HFF-Myc (cell line): ENCODE measurements at regions not wholly inside any gene's neighbourhood (a gene's known extent, or its start where the extent isn't known, plus 50 kb on each side); places are given as distances from the start of the nearest gene placed in this dataset.

Experiments
- DNase-seq: peaks from one replicate; pipeline ENCODE4 v3.0.0-alpha.2; 2011; ENCODE audit warnings: low read depth; ENCODE audit errors: extremely low read depth
- H3K4me3 ChIP-seq: replicated peaks from 2 replicates; pipeline ENCODE4 v1.5.1; 2011; ENCODE audit warnings: low read depth, mild to moderate bottlenecking, control low read depth, low read length
- TF ChIP-seq, protein P1 (sequence below): IDR thresholded peaks from 2 replicates; pipeline ENCODE4 v1.5.1; 2012; ENCODE audit warnings: mild to moderate bottlenecking, low read depth, low read length, control low read depth; ENCODE audit errors: missing control alignments

DNA sequence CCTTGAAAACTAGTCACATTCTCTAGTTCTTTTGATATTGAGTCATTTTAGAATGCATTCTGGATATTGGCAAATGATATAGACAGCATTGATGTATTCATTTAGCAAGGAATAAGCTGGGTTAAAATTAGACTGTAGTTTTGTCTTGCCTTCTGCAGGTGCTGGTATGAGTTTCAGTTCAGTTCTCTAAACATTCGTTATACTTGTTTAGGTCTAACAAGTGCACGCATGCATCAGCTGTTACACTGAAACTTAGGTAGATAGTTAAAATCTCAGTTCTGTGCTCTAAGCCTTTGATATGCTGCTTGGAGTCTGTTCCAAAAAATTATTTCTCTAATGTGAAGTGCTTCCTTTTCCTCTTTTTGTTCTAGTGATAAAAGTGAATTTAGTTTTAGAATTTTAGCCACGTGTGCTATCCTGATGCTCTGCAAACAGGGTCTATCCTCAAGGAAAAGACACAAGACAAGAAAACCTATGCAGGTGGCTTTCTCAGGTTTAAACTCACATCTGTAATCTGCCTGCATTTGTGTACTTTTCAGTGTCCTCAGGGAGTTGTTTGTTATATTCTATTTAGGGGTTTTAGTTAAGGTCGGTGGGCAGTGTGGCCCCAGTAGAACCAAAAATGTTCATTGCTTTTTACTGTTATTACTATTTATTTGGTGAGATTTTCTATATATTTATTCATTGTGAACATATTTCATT lies 409.0 kb downstream of the CDC14C start:
- H3K4me3 ChIP-seq = no peak overlapping the region
- TF ChIP-seq, protein P1, sequence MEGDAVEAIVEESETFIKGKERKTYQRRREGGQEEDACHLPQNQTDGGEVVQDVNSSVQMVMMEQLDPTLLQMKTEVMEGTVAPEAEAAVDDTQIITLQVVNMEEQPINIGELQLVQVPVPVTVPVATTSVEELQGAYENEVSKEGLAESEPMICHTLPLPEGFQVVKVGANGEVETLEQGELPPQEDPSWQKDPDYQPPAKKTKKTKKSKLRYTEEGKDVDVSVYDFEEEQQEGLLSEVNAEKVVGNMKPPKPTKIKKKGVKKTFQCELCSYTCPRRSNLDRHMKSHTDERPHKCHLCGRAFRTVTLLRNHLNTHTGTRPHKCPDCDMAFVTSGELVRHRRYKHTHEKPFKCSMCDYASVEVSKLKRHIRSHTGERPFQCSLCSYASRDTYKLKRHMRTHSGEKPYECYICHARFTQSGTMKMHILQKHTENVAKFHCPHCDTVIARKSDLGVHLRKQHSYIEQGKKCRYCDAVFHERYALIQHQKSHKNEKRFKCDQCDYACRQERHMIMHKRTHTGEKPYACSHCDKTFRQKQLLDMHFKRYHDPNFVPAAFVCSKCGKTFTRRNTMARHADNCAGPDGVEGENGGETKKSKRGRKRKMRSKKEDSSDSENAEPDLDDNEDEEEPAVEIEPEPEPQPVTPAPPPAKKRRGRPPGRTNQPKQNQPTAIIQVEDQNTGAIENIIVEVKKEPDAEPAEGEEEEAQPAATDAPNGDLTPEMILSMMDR = no peak
- DNase-seq = no peak

DNA sequence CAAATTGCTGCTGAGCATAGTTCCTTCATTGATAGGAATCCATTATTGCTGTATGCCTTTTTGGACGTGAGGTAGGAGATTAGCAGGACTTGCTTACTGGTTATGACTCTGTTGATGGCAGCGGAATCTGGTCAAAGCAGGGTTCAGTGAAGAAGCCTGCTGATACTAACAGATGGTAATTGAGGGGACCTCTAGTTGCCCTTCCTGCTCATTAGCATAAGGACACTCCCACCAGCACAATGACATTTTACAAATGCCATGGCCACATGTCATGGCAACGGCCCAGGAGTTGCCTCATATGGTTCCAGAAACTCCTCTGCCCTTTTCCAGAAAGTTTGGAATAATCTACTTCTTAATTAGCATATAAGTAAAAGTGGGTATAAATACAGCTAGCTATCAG lies 417.5 kb downstream of the CDC14C start:
- no peak for DNase-seq
- TF ChIP-seq, protein P1 = no peak
- no peak overlapping the region for H3K4me3 ChIP-seq

DNA sequence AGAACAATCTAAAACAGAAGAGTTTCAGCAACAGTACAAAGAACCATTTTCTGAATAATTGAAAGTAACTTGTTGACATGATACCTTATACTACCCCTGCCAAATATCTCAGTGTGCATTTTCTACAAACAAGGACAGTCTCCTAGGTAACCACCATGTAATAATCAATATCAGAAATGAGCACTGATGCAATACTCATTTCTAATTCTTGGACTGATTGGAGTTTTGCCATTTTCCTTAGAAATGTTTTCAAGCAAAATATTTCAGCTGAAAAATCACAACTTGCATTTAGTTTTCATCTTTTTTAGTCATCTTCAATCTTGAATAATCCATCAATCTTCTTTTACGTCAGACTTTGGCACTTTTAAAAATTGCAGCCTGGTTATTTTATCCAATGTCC lies 420.2 kb downstream of the CDC14C start:
- H3K4me3 ChIP-seq = no peak overlapping the region
- TF ChIP-seq, protein P1 = no peak
- DNase-seq = no peak

DNA sequence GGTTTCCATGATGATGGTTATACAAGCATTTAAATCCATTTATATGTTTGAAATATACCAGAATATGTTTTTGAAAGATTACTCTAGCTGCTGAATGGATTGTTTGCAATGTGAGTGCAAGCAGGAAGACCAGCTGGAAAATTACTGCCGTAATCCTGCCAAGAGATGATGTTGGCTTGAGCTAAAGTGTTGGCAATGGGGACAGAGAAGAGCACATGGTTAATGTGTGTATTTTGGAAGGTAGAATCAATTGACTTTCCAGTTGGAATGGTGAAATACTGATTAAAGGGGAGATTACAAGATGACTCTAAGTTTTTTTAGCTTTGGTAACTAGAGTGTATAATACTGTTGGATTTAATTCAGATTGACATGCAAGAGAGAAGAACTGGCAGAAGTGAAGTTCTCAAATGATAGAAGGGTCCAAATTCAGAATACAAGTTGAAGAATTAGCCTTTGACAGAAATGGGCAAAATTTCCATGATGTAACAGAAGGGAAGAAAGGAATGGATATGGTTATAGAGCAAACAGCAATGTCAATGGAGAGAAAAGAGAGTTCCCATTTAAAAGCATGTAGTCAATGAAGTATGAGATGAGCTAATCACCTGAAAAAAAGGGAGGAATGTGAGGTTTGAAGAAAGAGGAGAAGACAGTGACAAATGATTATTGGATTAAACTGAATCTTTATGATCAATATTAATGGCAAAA lies 422.0 kb downstream of the CDC14C start:
- DNase-seq = no peak
- TF ChIP-seq, protein P1 = no peak
- no peak overlapping the region for H3K4me3 ChIP-seq

DNA sequence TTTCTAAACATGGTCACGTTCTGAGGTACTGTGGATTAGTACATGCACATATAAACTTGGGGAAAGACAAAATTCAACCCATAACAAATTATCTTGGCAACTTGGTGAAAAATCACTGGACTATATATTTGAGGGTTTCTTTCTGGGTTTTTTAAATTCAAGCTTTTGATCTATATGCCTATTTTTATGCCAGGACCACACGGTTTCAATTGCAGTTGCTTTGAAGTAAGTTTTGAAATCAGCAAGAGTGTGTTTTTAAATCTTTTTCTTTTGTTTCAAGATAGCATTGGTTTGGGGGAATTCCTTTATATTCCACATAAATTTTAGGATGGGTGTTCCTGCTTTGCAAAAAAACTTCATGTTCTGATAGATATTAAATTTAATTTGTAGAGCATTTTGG lies 406.4 kb upstream of the VWC2 start:
- TF ChIP-seq, protein P1 = no peak
- H3K4me3 ChIP-seq = no peak overlapping the region
- DNase-seq = no peak

DNA sequence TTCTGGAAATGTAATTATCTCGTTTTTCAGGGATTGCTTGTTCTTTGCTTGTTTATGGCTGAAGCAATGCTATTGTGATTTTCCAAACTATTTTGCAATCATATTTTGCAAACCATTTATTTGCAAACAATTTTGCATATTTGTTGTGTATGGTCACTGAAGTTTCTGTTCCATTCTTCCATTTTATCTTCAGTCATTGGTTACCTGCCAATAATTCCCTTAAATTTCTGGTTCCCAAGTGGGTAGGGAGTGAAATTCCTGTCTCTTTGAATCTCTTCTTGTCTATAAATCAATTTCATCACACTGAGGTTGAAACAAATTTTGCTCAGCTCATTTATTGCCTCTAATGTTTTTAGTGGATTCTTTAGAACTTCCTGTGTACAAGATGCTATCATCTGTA lies 401.7 kb upstream of the VWC2 start:
- DNase-seq = no peak
- TF ChIP-seq, protein P1 = no peak
- no peak overlapping the region for H3K4me3 ChIP-seq

DNA sequence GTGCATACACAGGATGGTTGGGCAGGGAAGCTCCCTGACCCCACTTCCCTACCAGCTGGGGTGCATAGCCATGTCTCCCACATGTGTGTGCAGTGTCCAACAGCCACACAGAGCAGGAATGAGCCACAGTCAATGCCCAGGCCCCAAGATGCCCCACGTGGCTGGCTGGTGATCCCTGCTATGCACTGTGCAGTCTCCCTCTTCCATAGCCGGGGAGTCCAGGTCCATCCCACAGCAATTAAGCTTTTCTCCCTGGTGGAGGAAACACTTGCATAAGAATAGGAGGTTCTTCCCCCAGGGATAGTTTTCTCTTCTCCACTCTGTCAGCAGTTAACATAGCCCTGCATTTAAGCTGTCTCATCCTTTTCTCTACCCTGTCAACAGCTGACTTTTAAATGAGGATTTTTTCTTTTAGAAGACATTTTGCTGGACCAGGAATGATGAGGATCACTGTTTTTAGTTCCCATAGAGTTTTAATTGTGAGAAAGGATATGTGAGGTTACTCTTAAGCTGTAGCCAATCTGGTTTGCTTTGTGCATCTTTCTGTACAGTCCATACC lies 396.5 kb upstream of the VWC2 start:
- DNase-seq = no peak
- TF ChIP-seq, protein P1 = no peak

More for the DNA sequence above, 396.5 kb upstream of the VWC2 start:
- no peak overlapping the region for H3K4me3 ChIP-seq
